GM12878 (cell line): ENCODE measurements at regions not wholly inside any gene's neighbourhood (a gene's known extent, or its start where the extent isn't known, plus 50 kb on each side); places are given as distances from the start of the nearest gene placed in this dataset.

Experiments used
- ATAC-seq: fragments of 200-7000 bp; cut with Tn5 transposase; 3 replicates; pipeline ENCODE4 v1.9.1; 2020; ENCODE audit warnings: mild to moderate bottlenecking, moderate library complexity
- BruUV-seq: library from RNA; stranded (reverse); fragments of 400-500 nt; replicated peaks from 2 replicates; lab custom pipeline; 2021; lab: Mats Ljungman, UMichigan
- CTCF ChIA-PET: fragments of 300-600 bp; sonication (Branson Sonifier 250); formaldehyde crosslinking; extraction: SDS; loops from one replicate; lab custom pipeline; 2021; ENCODE audit warnings: inconsistent platforms; lab: Yijun Ruan, JAX
- POLR2A ChIA-PET: fragments of 350-600 bp; formaldehyde crosslinking; extraction: SDS; loops from one replicate; lab custom pipeline; 2021; ENCODE audit warnings: inconsistent platforms; lab: Charles Lee
- RAD21 ChIA-PET: fragments of 300-600 bp; sonication (Branson Sonifier 250); formaldehyde crosslinking; loops from one replicate; lab custom pipeline; 2023; ENCODE audit warnings: antibody characterized with exemption; ENCODE audit not compliant: unreplicated experiment; lab: Charles Lee
- SMC1A ChIA-PET: fragments of 300-600 bp; sonication (Branson Sonifier 250); formaldehyde crosslinking; loops from one replicate; lab custom pipeline; 2023; ENCODE audit not compliant: unreplicated experiment, uncharacterized antibody; lab: Charles Lee
- DNase-seq: peaks from one replicate; pipeline ENCODE4 v3.0.0-alpha.2; 2011; ENCODE audit warnings: low read depth, low spot score
- FAIRE-seq: peaks from 3 replicates; lab custom pipeline; 2011; peaks lifted over from hg19 to GRCh38; lab: Jason Lieb, UNC
- H2AFZ ChIP-seq: 2 replicates; pipeline ENCODE4 v1.6.0; 2011; ENCODE audit warnings: low read depth, low read length, control low read depth; ENCODE audit not compliant: control insufficient read depth
- H3K27ac ChIP-seq: 2 replicates; pipeline ENCODE4 v1.5.1; 2011; ENCODE audit warnings: control low read depth; ENCODE audit not compliant: control insufficient read depth, insufficient read depth
- H3K27me3 ChIP-seq, 2 experiments: replicated peaks in 1 of 2; 2 replicates each; pipeline versions ENCODE4 v1.6.0 to v1.6.1; 2011; ENCODE audit warnings: low read length in 1 of 2; ENCODE audit not compliant: control insufficient read depth in 2 of 2, insufficient read depth in 2 of 2
- H3K36me3 ChIP-seq, 2 experiments: 2 replicates each; pipeline ENCODE4 v1.5.1; 2011; ENCODE audit warnings: low read length in 1 of 2; ENCODE audit not compliant: control insufficient read depth in 2 of 2, insufficient read depth in 2 of 2
- H3K4me1 ChIP-seq: 2 replicates; pipeline ENCODE4 v1.6.1; 2011; ENCODE audit warnings: mild to moderate bottlenecking, low read length, moderate library complexity, mixed read lengths; ENCODE audit not compliant: control insufficient read depth, insufficient read depth
- H3K4me2 ChIP-seq: 2 replicates; pipeline ENCODE4 v1.6.0; 2011; ENCODE audit warnings: control low read depth; ENCODE audit not compliant: control insufficient read depth, insufficient read depth
- H3K4me3 ChIP-seq: fragments of 200-600 bp; sonication (generic); 2 replicates; pipeline ENCODE4 v1.5.1; 2016
- H3K79me2 ChIP-seq: 2 replicates; pipeline ENCODE4 v1.6.0; 2011; ENCODE audit warnings: low read length; ENCODE audit not compliant: control insufficient read depth, insufficient read depth
- H3K9ac ChIP-seq: 2 replicates; pipeline ENCODE4 v1.8.0; 2011; ENCODE audit warnings: low read length, control low read depth, mixed read lengths; ENCODE audit not compliant: control insufficient read depth, insufficient read depth
- H3K9me3 ChIP-seq: replicated peaks from 3 replicates; pipeline ENCODE4 v1.5.1; 2011; ENCODE audit warnings: mild to moderate bottlenecking, low read length; ENCODE audit not compliant: control insufficient read depth, insufficient read depth
- H4K20me1 ChIP-seq: 2 replicates; pipeline ENCODE4 v1.6.0; 2011; ENCODE audit not compliant: control insufficient read depth, insufficient read depth
- NFYA ChIP-seq: IDR thresholded peaks from 2 replicates; pipeline ENCODE4 v1.6.1; 2011; ENCODE audit warnings: low read depth, mild to moderate bottlenecking, low read length, improper control_type of control experiment, borderline replicate concordance
- NKRF ChIP-seq: fragments of 450-650 bp; conservative IDR thresholded peaks from 2 replicates; pipeline ENCODE4 v1.6.1; 2017; ENCODE audit warnings: mild to moderate bottlenecking, moderate library complexity
- RCOR1 ChIP-seq: conservative IDR thresholded peaks from 2 replicates; pipeline ENCODE4 v1.6.1; 2012; ENCODE audit warnings: low read depth, low read length, improper control_type of control experiment
- SPI1 ChIP-seq: IDR thresholded peaks from 2 replicates; pipeline ENCODE4 v1.6.1; 2011; ENCODE audit warnings: low read depth, mild to moderate bottlenecking, low read length, moderate library complexity, borderline replicate concordance; ENCODE audit not compliant: insufficient read depth
- SREBF1 ChIP-seq: IDR thresholded peaks from 2 replicates; pipeline ENCODE4 v1.6.1; 2012; ENCODE audit warnings: mild to moderate bottlenecking, low read length
- TARDBP ChIP-seq: IDR thresholded peaks from 2 replicates; pipeline ENCODE4 v1.6.1; 2016; ENCODE audit warnings: borderline replicate concordance
- USF1 ChIP-seq: IDR thresholded peaks from 2 replicates; pipeline ENCODE4 v1.6.1; 2011; ENCODE audit warnings: borderline replicate concordance, low read depth, mild to moderate bottlenecking, moderate library complexity, mixed read lengths, low read length; ENCODE audit not compliant: insufficient read depth; ENCODE audit errors: extremely low read length
- WGBS: methylation state at CpG from one replicate; pipeline ENCODE4 v1.1.6; 2016; ENCODE audit warnings: low lambda C conversion rate; ENCODE audit not compliant: insufficient replicate concordance, insufficient coverage; ENCODE audit errors: missing lambda C conversion rate; 5-methylcytosine and 5-hydroxymethylcytosine counted together
- in situ Hi-C: fragments of 300-500 bp; cut with MboI; formaldehyde crosslinking; loops from 9 replicates; pipeline ENCODE4 v1.14.3; 2018; ENCODE audit warnings: mixed read lengths
- intact Hi-C: fragments of 100-400 bp; cut with micrococcal nuclease; formaldehyde crosslinking; loops from one replicate; pipeline ENCODE4 v1.14.2; 2022; ENCODE audit not compliant: unreplicated experiment

GRCh38 chr13:48775804-48776203 is 122.1 kb downstream of the CYSLTR2 start (continued):
- TF ChIP-seq TARDBP (no peak), NFYA (no peak)

- H3K9me3 ChIP-seq, result peaks cover 4% of the 10 kb centered on the region; the same call in 2 of the 3 replicates
- POLR2A ChIA-PET, result no interaction called here
- no peaks in the 10 kb centered on the region for H3K79me2 ChIP-seq
- no TSS peak for BruUV-seq
- RAD21 ChIA-PET, result no interaction called here
- no peaks in the 10 kb centered on the region for H3K4me1 ChIP-seq
- H4K20me1 ChIP-seq, result no peaks in the 10 kb centered on the region
- H3K4me3 ChIP-seq, result no peak overlapping the region
- no peak overlapping the region for H3K27ac ChIP-seq
- no peak for ATAC-seq
- CTCF ChIA-PET, result no interaction called here
- H2AFZ ChIP-seq, result no peak overlapping the region
- no peak overlapping the region for H3K4me2 ChIP-seq
- no peak overlapping the region for H3K9ac ChIP-seq
- no peak for FAIRE-seq
- no peaks in the 10 kb centered on the region; a peak in 2 of 4 replicates for H3K27me3 ChIP-seq
- 100% methylated on average over 1 of the region's 1 CpG for WGBS
- in situ Hi-C loops (no loop called here), intact Hi-C loops (no loop called here)
- no peak for TF ChIP-seq SREBF1
- no peak for TF ChIP-seq RCOR1
- TF ChIP-seq SPI1, result no peak
- no peak for TF ChIP-seq NKRF
- TF ChIP-seq USF1, result no peak
- H3K36me3 ChIP-seq, result no peaks in the 10 kb centered on the region
- no peak for DNase-seq
- SMC1A ChIA-PET, result no interaction called here
Measured at GRCh38 chr13:48776401-48776800, 122.7 kb downstream of the CYSLTR2 start.
